ENCODE measurements at regions not wholly inside any gene's neighbourhood (a gene's known extent, or its start where the extent isn't known, plus 50 kb on each side); places are given as distances from the start of the nearest gene placed in this dataset.

DNA sequence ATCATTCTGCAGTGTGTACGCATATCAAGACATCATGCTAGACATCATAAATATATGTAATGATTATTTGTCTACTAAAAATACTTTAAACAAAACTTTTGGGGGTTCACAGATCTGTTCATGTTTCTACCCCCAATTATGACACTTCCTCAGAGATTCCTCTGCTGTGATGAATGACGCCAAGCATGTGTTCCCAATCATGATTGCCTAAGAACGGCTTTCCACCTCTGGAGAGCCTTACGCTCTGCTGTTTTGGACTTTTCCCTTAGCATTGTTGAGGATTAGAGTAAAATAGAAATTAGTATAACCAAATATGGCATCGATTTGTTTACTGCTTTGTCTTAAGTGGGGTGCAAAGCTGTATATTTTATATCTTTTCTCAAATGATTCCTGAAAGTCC lies 236.3 kb upstream of the IGFBP3 start:
- DNase-seq (ENCODE audit: low spot score) = no peak
- no peak overlapping the region for H3K27ac ChIP-seq
- no peak overlapping the region for H3K4me3 ChIP-seq
- no peak for TF ChIP-seq CTCF (IDR thresholded peaks at IDR 0.05)

- H3K27ac ChIP-seq = no peak overlapping the region
- H3K4me3 ChIP-seq = no peak overlapping the region
- TF ChIP-seq CTCF (IDR thresholded peaks at IDR 0.05) = no peak
- DNase-seq (ENCODE audit: low spot score) = no peak
Measured at GRCh38 chr7:46156853-46157252, 235.8 kb upstream of the IGFBP3 start.

GRCh38 chr7:46156086-46156485 lies 235.0 kb upstream of the IGFBP3 start:
- Histone ChIP-seq H3K4me3 (no peak overlapping the region), H3K27ac (no peak overlapping the region)
- TF ChIP-seq CTCF (IDR thresholded peaks at IDR 0.05) = no peak
- no peak for DNase-seq (ENCODE audit: low spot score)

GRCh38 chr7:46155367-46155766 lies 234.3 kb upstream of the IGFBP3 start:
- no peak for TF ChIP-seq CTCF (IDR thresholded peaks at IDR 0.05)
- Histone ChIP-seq H3K4me3 (no peak overlapping the region), H3K27ac (no peak overlapping the region)
- no peak for DNase-seq (ENCODE audit: low spot score)

GRCh38 chr7:46153951-46154787 lies 233.1 kb upstream of the IGFBP3 start:
- Histone ChIP-seq H3K4me3 (no peak overlapping the region), H3K27ac (no peak overlapping the region)
- no peak for DNase-seq (ENCODE audit: low spot score)
- TF ChIP-seq CTCF (IDR thresholded peaks at IDR 0.05) = no peak

DNA sequence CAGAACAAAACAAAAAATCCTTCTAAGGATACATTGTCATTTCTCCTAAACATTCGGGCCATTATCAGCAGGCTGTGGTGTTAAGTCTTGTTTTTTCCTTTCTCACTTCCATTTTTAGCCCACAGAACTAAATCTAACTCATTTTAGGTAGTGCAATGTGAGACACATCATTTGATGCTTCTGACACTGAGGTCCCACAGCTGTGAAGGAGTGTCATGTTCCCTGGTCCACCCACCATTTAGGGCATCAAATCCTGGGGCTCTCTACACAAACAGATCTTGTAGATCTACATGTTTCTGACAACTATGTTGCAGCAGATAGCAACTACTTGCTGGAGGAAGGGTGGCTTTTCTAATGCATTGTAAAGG lies 232.5 kb upstream of the IGFBP3 start:
- no peak for TF ChIP-seq CTCF (IDR thresholded peaks at IDR 0.05)
- Histone ChIP-seq H3K27ac (no peak overlapping the region), H3K4me3 (no peak overlapping the region)
- no peak for DNase-seq (ENCODE audit: low spot score)

DNA sequence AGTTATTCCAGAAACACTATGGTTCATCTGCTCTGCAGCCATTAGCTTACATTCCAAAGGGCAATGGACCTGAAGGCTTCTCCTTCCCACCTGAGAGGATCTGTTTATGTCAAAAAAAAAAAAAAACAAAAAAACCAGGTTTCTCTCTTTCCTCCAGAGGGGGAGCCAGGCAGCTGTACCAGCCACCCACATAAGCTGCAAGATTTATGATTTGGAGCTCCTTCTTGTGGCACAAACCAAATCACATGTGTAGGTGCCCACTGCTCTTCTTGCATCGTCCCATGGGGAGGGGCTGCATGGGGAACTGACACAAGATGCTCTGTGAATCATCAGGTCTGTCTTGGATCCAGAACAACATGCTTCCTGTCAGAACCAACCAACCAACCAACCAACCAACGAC lies 231.6 kb upstream of the IGFBP3 start:
- H3K4me3 ChIP-seq = no peak overlapping the region
- TF ChIP-seq CTCF (IDR thresholded peaks at IDR 0.05) = no peak
- no peak overlapping the region for H3K27ac ChIP-seq
- no peak for DNase-seq (ENCODE audit: low spot score)
